SKM-1 (cell line): ENCODE measurements at regions not wholly inside any gene's neighbourhood (a gene's known extent, or its start where the extent isn't known, plus 50 kb on each side); places are given as distances from the start of the nearest gene placed in this dataset.

Experiments
- DNase-seq: peaks from one replicate; lab custom pipeline; 2025; ENCODE audit not compliant: unreplicated experiment; lab: John Stamatoyannopoulos, UW

- no peak for DNase-seq
Measured at GRCh38 chr7:25653384-25653783, 425.1 kb upstream of the NPVF start.

GRCh38 chr7:25656071-25656470 is 427.8 kb upstream of the NPVF start:
- no peak for DNase-seq

- DNase-seq: no peak
Measured at GRCh38 chr7:25656581-25657026, 428.3 kb upstream of the NPVF start.

GRCh38 chr7:25658375-25658774 is 430.1 kb upstream of the NPVF start:
- no peak for DNase-seq

- DNase-seq: no peak
Measured at GRCh38 chr7:25659841-25660240, 431.6 kb upstream of the NPVF start.

GRCh38 chr7:25662841-25663800 is 434.8 kb upstream of the NPVF start:
- DNase-seq: no peak

- no peak for DNase-seq
Measured at GRCh38 chr7:25663877-25664276, 435.6 kb upstream of the NPVF start.

- DNase-seq: no peak
Measured at GRCh38 chr7:25664593-25664992, 436.3 kb upstream of the NPVF start.

- DNase-seq: no peak
Measured at GRCh38 chr7:25665374-25665773, 437.1 kb upstream of the NPVF start.

GRCh38 chr7:25665903-25666670 is 437.8 kb upstream of the NPVF start:
- no peak for DNase-seq

- no peak for DNase-seq
Measured at GRCh38 chr7:25666671-25667060, 438.4 kb upstream of the NPVF start.

- DNase-seq: no peak
Measured at GRCh38 chr7:25669281-25669781, 441.0 kb upstream of the NPVF start.

- no peak for DNase-seq
Measured at GRCh38 chr7:25669961-25670841, 441.9 kb upstream of the NPVF start.

GRCh38 chr7:25671111-25671510 is 442.8 kb upstream of the NPVF start:
- DNase-seq: no peak

- no peak for DNase-seq
Measured at GRCh38 chr7:25672496-25672895, 444.2 kb upstream of the NPVF start.

GRCh38 chr7:25675789-25676474 is 447.6 kb upstream of the NPVF start:
- DNase-seq: no peak

GRCh38 chr7:25677595-25677994 is 449.3 kb upstream of the NPVF start:
- no peak for DNase-seq

GRCh38 chr7:25678215-25678614 is 449.9 kb upstream of the NPVF start:
- no peak for DNase-seq

- DNase-seq: no peak
Measured at GRCh38 chr7:25680636-25681035, 452.4 kb upstream of the NPVF start.

GRCh38 chr7:25684360-25684759 is 456.1 kb upstream of the NPVF start:
- DNase-seq: no peak
